ENCODE measurements at regions not wholly inside any gene's neighbourhood (a gene's known extent, or its start where the extent isn't known, plus 50 kb on each side); places are given as distances from the start of the nearest gene placed in this dataset.
A peak's percentile ranks its signal among the peaks of the same experiment; 100 is the strongest.

GRCh38 chr10:5282137-5282536 is 82.6 kb upstream of the UCN3 start:
- no peaks in the 10 kb centered on the region for H3K27me3 ChIP-seq (ENCODE audit: insufficient read depth, low read length)
- no peaks in the 10 kb centered on the region for H3K9me3 ChIP-seq (ENCODE audit: low read length)
- H3K4me2 ChIP-seq (ENCODE audit: low read length): no peak overlapping the region
- no peak overlapping the region for H3K4me3 ChIP-seq (ENCODE audit: low read depth, low read length, poor library complexity, severe bottlenecking)
- no peaks in the 10 kb centered on the region for H3K36me3 ChIP-seq (ENCODE audit: insufficient read depth, low read length)
- H3K9me2 ChIP-seq (ENCODE audit: low read depth, low read length): no peaks in the 10 kb centered on the region
- no peak overlapping the region for H2AFZ ChIP-seq (ENCODE audit: low read length)
- H3K4me1 ChIP-seq (ENCODE audit: insufficient read depth, low read length, severe bottlenecking): no peaks in the 10 kb centered on the region
- H3K27ac ChIP-seq (ENCODE audit: low read depth, low read length, poor library complexity, severe bottlenecking): no peak overlapping the region
- no peak overlapping the region for H3K9ac ChIP-seq (ENCODE audit: low read length)
- TF ChIP-seq EZH2 (IDR thresholded peaks at IDR 0.05; ENCODE audit: borderline replicate concordance, low read length) (no peak), CTCF (IDR thresholded peaks at IDR 0.05; ENCODE audit: low read length) (no peak)
- H4K20me1 ChIP-seq (ENCODE audit: insufficient read depth, low read length): no peaks in the 10 kb centered on the region
- no peaks in the 10 kb centered on the region for H3F3A ChIP-seq (ENCODE audit: insufficient read depth, low read length)
- no peaks in the 10 kb centered on the region for H3K79me2 ChIP-seq (ENCODE audit: insufficient read depth, low read length)

- H3K4me2 ChIP-seq (ENCODE audit: low read length): no peak overlapping the region
- no peak overlapping the region for H3K27ac ChIP-seq (ENCODE audit: low read depth, low read length, poor library complexity, severe bottlenecking)
- no peak overlapping the region for H2AFZ ChIP-seq (ENCODE audit: low read length)
Measured at GRCh38 chr10:5283305-5284158, 81.2 kb upstream of the UCN3 start.

GRCh38 chr10:5284311-5285057 is 80.3 kb upstream of the UCN3 start:
- TF ChIP-seq CTCF (IDR thresholded peaks at IDR 0.05; ENCODE audit: low read length): no peak
- no peak for TF ChIP-seq EZH2 (IDR thresholded peaks at IDR 0.05; ENCODE audit: borderline replicate concordance, low read length)
- no peaks in the 10 kb centered on the region for H3K79me2 ChIP-seq (ENCODE audit: insufficient read depth, low read length)
- no peaks in the 10 kb centered on the region for H3K4me1 ChIP-seq (ENCODE audit: insufficient read depth, low read length, severe bottlenecking)
- no peak overlapping the region for H2AFZ ChIP-seq (ENCODE audit: low read length)
- H4K20me1 ChIP-seq (ENCODE audit: insufficient read depth, low read length): no peaks in the 10 kb centered on the region
- H3K27ac ChIP-seq (ENCODE audit: low read depth, low read length, poor library complexity, severe bottlenecking): no peak overlapping the region
- no peak overlapping the region for H3K4me2 ChIP-seq (ENCODE audit: low read length)
- no peaks in the 10 kb centered on the region for H3K9me3 ChIP-seq (ENCODE audit: low read length)
- no peaks in the 10 kb centered on the region for H3K27me3 ChIP-seq (ENCODE audit: insufficient read depth, low read length)
- no peak overlapping the region for H3K4me3 ChIP-seq (ENCODE audit: low read depth, low read length, poor library complexity, severe bottlenecking)
- no peak overlapping the region for H3K9ac ChIP-seq (ENCODE audit: low read length)
- no peaks in the 10 kb centered on the region for H3F3A ChIP-seq (ENCODE audit: insufficient read depth, low read length)
- no peaks in the 10 kb centered on the region for H3K36me3 ChIP-seq (ENCODE audit: insufficient read depth, low read length)
- no peaks in the 10 kb centered on the region for H3K9me2 ChIP-seq (ENCODE audit: low read depth, low read length)

More at GRCh38 chr10:5283305-5284158, 81.2 kb upstream of the UCN3 start:
- H3F3A ChIP-seq (ENCODE audit: insufficient read depth, low read length): no peaks in the 10 kb centered on the region
- no peaks in the 10 kb centered on the region for H3K79me2 ChIP-seq (ENCODE audit: insufficient read depth, low read length)
- no peaks in the 10 kb centered on the region for H3K36me3 ChIP-seq (ENCODE audit: insufficient read depth, low read length)
- no peaks in the 10 kb centered on the region for H3K27me3 ChIP-seq (ENCODE audit: insufficient read depth, low read length)
- H3K9ac ChIP-seq (ENCODE audit: low read length): no peak overlapping the region
- no peak for TF ChIP-seq EZH2 (IDR thresholded peaks at IDR 0.05; ENCODE audit: borderline replicate concordance, low read length)
- peak; percentile 69 for TF ChIP-seq CTCF (IDR thresholded peaks at IDR 0.05; ENCODE audit: low read length)
- H4K20me1 ChIP-seq (ENCODE audit: insufficient read depth, low read length): no peaks in the 10 kb centered on the region
- H3K9me3 ChIP-seq (ENCODE audit: low read length): no peaks in the 10 kb centered on the region
- H3K4me3 ChIP-seq (ENCODE audit: low read depth, low read length, poor library complexity, severe bottlenecking): no peak overlapping the region
- H3K9me2 ChIP-seq (ENCODE audit: low read depth, low read length): no peaks in the 10 kb centered on the region
- H3K4me1 ChIP-seq (ENCODE audit: insufficient read depth, low read length, severe bottlenecking): no peaks in the 10 kb centered on the region

Measured in OCI-LY1 (cell line).